HG02938 (cell line): ENCODE measurements at regions not wholly inside any gene's neighbourhood (a gene's known extent, or its start where the extent isn't known, plus 50 kb on each side); places are given as distances from the start of the nearest gene placed in this dataset.

ENCODE experiments used
- ATAC-seq: cut with Tn5 transposase; IDR thresholded peaks from one replicate; pipeline ENCODE4 v1.9.1; 2021; ENCODE audit warnings: mild to moderate bottlenecking, moderate library complexity; ENCODE audit not compliant: unreplicated experiment

DNA sequence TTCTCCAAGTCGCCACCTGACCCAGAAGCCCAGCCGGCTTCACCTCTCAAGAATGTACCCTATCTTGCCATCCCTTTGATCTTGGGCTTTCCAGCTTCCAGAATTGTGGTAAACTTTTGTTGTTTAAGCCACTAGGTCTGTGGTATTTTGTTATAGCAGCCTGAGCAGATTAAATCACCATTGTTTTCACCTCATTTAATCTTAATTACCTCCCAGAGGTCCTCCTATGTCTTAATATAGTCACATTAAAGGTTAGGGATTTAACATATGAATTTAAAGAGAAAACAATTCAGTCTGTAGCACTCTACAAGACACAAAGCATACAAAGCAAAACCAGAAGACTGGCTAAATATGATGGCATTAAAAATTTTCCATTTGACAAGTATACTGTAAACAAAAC, 123.4 kb upstream of the CADM2 start:
- ATAC-seq: no peak

DNA sequence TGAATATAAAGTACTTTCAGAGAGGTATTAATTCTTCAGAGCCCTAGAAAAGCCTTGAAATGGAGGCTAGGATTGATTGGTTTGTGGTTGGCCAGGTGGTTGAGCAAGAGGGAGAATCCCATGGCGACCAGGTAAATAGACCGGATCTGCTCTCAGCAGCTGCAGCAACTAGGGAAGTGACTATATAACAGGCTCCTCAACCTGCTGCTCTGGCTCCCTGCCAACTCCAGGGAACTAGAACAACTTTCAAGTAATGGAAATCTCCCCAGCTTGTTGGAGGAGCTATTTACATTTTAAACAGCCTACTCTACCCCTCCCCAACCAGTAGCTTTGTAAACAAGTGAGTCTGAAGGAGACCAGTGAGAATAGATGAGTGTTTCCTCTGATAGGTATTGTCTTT, 121.8 kb upstream of the CADM2 start:
- no peak for ATAC-seq

DNA sequence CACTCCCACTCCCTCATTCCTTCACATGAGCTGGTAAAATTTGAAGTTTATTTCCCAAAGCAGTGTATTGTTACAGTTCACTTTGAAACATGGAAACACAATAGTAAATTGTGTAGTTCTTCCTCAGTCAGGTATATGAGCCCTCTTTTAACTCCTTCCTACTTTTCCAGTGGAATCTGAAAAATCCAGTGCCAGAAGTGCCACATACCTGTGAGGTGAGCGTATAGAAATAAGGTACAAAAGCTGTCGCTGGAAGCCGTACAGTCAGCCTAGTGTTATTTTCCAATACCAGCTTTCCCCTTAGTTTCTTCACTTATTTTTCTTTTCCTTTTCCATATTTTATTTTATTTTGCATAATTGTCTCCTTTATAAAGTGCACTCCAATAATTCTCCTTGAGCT, 81.7 kb upstream of the CADM2 start:
- ATAC-seq: no peak

DNA sequence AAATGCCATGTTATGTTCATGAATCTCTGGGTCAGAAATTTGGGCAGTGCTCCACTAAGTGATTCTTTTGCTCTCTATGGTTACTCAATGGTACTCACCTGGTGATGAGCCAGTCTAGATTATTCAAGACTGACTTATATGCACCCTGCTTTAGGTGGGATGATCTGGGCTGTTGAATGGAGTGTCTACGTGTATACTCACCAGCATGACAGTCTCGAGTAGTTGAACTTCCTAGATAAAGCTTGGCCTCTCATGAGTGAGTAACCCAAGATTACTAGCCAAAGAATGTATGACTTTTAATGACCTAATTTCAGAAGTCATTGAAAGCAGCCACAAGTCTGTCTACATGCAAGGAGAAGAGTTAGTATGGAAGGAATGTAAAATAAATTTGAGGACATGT, 77.5 kb upstream of the CADM2 start:
- ATAC-seq: no peak

DNA sequence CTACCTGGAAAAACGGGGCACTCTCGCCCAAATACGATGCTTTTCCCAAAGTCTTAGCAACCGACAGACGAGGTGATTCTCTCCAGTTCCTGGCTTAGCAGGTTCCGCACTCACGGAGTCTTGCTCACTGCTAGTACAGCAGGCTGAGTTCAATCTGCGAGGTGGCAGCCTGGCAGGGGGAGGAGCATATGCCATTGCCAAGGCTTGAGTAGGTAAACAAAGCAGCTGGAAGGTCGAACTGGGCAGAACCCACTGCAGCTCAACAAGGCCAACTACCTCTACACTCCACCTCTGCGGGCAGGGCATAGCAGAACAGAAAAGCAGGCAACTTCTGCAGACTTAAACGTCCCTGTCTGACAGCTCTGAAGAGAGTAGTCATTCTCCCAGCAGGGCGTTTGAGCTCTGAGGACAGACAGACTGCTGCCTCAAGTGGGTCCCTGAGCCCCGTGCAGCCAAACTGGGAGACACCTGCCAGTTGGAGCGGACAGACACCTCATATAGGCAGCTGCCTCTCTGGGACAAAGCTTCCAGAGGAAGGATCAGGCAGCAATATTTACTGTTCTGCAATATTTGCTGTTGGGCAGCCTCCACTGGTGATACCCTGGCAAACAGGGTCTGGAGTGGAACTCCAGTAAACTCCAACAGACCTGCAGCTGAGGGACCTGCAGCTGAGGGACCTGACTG, 73.4 kb upstream of the CADM2 start:
- no peak for ATAC-seq

DNA sequence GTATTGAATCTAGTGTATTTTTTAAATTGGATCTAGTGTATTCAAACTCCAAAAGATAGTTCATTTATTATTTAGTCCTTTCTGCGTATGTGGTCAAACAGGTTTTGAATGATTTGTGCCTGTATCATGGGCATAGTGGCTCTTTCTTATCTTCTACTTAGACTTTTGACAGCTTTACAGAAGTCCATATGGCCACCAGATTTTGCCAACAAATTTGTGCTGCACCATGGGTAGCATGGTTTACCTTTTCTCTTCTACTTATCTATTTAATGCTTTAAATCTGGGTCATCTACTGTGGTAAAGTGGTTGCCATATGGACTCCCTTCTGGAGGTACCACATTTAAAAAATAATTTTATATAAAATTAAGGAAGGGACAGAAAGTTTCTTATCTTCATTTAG, 66.9 kb upstream of the CADM2 start:
- no peak for ATAC-seq

DNA sequence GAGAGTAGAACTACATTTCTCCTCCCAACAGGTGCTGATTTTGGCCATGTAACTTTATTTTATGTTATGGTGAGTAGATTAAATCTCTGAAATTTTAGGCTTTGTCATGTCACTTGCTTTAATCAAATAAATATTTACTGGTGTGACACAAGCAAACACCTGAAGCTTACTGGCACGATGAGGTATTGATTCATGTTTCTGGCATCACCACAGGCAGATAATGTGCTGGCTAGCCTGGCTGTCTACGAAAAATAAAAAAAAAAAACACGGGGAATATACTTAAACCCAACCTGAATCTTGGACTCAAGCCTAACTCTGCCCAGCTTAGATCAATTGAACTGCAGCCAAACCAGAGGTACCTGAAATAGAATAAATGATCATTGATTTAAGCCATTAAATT, 65.6 kb upstream of the CADM2 start:
- ATAC-seq: no peak

DNA sequence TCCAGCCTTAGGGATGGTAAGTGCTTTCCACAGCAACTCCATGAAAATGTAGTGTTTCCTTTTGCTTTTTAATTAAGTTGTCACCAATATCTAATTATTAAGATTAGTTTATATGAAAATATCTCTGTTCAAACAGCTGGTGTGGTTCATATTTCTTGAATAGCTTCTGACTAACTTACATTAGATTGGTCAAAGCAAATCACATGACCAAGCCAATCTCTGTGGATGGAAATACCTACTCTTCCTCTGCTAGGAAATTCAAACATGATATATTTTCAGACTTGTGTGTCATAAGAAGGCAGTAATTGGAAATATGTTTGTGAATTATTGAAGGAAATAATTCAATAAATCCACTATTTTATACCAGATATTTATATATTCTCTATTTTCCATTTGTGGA, 54.6 kb upstream of the CADM2 start:
- no peak for ATAC-seq

DNA sequence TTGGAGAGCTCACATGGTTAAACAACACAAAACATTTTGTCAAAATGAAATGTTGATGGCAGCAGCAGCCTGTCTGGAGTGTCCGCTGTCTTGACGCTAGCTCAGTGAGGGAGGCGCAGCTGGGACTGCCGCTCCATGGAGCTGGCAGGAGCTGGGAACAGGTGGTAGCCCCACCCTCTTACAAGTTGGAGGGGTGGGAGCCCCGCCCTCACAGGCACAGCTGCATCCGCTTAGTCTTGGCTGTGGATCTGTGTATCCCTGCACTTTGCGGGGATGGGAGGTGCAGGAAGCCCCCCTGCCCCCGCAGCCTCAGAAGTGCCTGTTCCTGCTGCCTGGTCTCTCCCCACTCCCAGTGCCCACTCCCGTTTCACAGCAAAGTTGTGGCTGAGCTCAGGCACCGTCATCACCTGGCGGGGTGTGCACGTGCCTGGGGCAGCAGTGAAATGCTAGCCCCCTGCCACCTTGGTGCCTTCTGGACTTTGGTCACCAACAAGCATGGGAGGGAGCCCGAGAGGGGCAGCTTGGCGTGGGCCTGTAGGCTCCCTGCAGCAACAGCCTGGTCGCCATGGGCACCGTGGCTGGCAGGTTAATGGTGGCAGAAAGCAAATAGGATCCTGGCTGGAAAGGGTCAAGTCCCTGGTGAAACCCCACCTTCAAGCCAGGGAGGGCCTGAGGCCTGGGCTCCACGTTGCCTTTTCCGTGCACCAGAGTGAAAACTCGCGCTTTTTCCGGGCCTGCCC, 53.8 kb upstream of the CADM2 start:
- ATAC-seq: no peak

DNA sequence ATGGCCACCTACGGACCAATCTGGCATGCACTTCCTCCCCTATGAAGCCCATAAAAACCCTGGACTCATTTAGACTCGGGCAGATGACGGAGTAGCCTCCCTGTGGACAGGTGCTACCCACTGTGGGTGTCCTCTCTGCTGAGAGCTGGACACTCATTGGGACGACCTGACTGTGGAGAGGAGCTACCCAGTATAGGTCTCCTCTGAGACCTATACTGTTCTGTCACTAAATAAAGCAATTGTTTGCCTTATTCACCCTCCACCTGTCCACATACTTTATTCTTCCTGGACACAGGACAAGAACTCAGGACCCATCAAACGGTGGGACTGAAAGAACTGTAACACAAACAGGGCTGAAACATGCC, 53.3 kb upstream of the CADM2 start:
- ATAC-seq: no peak

DNA sequence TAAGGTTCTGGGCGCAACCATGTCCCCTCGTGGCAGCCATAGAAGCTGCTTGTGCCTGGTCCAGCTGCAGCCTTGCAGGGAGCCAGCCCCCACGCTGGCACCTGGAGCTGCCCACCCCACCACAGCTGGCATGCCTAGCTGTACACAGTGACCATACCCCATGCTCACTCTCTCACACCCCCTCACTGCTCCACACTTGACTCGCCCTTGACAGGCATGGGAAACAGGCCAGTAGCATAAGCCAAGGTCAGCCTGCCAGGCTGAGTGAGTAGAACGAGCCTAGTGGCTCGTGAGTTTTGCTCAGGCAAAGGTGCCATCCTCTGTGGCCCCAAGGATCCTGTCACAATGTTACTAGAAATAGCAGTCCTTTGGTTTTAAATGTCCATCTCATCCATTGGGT, 52.7 kb upstream of the CADM2 start:
- ATAC-seq: no peak
